ENCODE measurements at regions not wholly inside any gene's neighbourhood (a gene's known extent, or its start where the extent isn't known, plus 50 kb on each side); places are given as distances from the start of the nearest gene placed in this dataset.

DNA sequence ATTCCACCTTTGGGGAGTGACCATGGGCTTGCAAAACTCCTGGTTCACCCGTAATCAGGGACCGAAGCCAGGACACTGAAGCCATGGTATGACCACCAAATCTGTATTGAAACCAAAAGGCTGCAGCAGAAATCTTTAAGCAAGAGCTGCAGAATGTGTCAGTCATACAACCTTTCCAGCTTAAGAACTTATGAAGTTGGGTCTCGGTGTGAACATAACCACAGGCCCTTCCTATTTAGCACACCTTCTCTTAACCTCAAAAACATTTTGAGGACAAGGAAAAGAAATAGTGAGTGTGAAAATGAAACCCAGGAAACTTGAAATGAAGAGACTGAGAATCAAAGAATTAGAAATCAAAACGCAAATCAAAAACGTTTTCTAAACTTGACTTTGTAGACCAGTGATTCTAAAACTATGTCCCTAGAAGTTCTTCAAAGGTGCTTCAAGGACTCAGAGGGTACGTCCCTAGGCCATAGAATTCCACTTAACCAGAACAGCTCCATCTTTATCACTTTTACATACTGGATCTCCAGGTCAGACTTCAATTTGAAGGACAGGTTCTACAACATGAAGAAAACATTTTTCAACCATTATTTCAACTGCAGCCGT, 231.6 kb upstream of the GRIP1 start:
- DNase-seq (ENCODE audit: low read depth in 2 of 2) = no peak

DNA sequence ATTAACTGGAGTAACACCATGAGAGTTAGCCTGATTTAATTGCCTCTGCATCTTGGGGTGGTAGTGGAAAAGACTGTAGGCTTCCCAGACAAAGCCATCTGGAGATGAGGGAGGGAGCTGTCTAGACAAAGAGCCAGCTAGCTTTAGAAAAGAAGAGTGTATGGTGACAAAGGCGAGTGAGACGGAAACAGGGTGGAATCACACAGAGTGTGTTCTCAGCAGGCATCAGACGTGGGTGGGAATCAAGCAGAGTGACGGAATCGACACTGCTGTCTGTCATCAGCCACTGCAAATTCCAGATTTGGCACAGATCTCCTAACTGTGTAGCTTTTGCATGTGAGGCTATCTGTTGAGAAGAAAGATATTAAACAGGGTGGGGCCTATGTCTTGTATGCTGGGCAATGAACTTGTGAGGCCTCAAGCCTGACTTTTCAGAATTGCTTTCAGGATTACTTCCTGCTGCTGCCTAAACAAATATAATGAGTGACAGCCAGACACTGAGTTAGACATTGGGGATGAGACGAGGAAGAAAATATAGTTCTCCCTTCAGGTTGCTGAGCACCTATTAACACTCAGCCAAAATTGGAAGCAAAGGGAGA, 236.5 kb upstream of the GRIP1 start:
- DNase-seq (ENCODE audit: low read depth in 2 of 2) = no peak

DNA sequence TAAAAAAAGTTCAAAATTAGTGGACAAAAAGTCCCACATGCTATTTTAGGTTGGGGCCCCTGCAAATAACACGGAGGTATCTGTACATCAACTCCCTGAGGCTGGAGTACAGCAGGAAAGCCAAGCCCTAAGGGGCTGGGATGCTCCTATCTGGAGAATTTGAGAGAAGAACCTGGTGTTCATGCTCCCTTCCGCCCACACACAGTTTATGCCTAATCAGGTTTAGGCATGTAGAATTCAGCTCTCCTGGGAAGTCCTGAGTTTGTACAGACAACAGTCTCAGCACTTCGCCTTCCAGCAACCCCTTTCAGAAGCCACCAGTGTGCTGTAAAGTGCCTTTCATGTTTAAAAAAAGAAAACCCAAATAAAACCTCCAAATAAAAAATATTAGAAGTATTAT, 237.3 kb upstream of the GRIP1 start:
- no peak for DNase-seq (ENCODE audit: low read depth in 2 of 2)

DNA sequence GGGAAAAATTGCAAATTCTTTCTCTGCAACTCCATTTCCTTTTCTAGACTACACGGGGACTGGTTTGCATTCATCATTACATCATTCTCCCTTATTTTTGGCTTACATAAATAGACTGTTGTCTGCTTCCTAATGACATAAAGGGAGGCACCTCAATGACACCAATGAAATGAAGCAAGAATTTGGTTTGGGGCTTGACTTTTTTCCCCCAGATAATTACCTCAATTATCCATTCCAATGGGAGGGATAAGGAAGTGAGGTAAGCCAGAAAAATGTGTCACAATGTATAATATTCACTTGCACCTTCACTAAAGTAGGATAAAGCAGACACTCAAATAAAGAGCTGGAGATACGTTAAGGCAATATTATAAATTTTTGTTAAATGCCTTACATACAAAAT, 240.6 kb upstream of the GRIP1 start:
- no peak for DNase-seq (ENCODE audit: low read depth in 2 of 2)

DNA sequence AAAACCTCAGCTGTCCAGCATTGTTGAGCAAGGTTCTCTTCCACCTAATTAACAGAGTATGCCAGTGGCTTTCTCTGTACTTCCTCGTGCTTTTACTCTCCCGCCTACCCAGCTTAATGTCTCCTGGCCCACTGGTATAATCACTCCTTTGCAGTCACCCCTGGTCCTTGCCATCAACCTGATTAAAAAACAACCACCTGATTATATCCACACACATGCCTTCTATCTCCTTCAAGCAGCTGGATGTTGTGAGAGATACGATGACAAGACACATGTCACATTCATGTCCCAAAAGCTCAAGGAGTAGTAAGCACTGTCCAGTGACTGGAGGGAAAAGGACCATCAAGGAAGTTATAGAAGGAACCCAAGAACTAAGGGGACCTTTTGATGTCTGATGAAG, 241.3 kb upstream of the GRIP1 start:
- DNase-seq (ENCODE audit: low read depth in 2 of 2) = no peak

DNA sequence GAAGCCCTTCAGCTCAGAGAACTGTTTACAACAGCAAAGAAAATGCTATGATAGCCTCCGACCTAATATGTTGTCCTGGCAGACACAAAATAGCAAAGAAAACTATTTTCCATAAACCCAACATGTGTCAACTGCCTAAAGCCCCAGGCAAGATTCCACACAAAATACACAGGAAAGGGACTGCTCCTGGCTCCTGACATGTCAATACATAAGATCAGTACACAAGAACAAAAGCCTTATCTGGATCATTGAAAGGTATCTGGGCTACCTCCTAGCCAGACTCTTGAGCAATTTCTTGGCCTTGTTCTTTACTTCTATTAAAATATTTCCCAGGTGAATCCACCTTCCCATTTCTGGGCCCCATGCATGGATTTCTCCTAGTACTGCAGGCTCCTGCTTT, 242.3 kb upstream of the GRIP1 start:
- DNase-seq (ENCODE audit: low read depth in 2 of 2) = no peak

DNA sequence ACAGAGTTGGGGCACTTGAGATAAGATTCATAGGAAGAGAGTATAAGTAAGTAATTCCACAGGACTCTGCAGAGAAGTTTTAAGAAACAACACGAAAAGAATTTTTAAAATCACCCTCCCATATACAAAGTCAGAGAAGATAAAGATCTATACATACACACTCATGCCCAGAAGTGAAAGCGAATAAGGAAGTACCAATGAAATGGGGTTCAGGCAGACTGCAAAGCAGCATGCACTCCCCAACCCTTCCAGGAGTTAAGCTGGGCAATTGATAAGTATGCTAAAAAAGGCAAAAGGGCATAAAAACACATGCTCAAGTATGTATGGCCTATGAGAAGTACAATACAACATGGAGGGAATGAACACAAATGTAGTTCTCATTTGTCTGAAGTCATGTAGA, 246.2 kb upstream of the GRIP1 start:
- no peak for DNase-seq (ENCODE audit: low read depth in 2 of 2)

DNA sequence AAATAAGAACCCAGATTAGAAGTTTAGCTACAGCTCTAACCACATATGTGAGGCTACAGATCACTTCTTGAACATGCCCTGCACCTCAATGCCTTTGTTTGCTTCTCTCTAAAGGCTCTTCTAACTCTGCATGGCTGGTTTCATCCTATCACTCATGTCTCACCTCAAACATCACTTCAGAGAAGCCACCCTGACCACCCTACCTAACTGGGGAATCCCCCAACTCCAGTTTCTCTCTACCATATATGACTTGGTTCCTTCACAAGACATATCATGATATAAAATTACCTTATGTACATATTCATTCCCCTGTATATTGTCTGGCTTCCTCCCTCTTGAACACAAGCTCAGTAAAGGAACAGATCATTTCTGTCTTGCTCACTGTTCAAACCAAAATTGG, 250.2 kb upstream of the GRIP1 start:
- no peak for DNase-seq (ENCODE audit: low read depth in 2 of 2)

DNA sequence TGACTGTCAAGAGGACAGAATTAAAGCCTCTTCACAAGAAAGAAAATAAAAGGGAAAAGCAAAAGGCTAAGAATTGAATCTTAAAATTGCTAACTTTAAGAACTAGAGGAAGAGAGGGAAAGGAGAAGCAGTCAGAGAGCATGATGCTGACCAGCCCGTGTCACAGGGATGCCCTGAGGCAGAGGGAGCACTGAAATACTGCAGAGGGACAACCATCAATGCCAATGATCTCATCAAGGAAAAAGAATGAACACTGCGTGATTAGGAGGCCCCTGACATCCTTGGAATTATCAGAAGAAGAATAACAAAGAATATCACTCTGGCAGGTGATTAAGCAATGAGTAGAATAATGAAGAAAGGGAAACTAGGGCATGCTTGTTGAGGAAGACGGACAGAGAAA, 252.2 kb upstream of the GRIP1 start:
- DNase-seq (ENCODE audit: low read depth in 2 of 2) = no peak

DNA sequence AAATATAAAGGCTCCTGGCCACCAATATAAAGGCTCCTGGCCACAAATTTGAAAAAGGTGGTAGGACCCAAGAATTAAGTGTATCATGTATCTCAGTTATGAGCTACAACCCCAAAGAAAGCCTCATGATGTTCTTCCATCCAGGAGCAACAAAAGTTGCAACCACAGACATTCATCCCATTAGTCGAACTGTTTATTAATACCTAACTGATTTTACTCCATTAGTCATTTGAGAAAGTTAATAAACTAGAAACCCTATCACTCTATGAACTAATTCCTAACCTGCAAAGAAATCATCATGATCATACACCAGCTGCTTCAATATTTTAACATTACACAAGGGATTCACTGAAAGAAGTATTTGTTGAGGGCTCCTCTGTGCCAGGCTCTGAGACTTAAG, 253.2 kb upstream of the GRIP1 start:
- DNase-seq (ENCODE audit: low read depth in 2 of 2) = no peak

DNA sequence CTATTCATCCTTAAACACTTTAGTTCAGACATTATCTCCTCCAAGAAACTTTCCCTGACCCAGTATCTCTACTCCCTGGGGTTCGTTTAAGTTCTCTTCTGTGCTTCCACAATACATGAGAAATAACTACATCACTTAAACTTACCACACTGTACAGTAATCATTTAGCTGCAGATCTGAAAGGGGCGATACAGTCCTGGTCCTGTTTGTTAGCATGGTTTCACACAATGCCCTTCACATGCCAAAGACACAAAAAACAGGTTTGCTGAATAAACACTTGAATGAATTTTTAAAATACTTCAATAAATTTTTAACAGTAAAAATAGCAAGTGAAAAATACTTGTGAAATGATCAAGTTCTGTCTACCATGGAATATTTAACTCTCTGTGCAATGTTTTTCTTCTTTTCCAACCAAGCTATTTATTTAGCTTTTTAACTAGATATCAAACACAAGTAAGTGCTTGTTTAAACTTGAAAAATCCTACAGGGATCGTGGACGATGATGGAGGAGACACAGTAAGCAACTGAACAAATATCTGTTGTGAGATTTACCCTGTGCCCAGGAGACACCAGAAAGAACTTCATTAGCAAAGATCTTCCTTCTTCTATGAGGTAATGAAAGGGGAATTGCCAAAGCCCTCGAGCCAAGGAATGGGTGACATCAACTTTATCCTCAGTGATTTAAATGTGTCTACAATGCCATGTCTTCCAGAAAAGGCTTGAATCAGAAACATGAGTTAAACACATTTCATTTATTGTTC, 255.6 kb upstream of the GRIP1 start:
- no peak for DNase-seq (ENCODE audit: low read depth in 2 of 2)

DNA sequence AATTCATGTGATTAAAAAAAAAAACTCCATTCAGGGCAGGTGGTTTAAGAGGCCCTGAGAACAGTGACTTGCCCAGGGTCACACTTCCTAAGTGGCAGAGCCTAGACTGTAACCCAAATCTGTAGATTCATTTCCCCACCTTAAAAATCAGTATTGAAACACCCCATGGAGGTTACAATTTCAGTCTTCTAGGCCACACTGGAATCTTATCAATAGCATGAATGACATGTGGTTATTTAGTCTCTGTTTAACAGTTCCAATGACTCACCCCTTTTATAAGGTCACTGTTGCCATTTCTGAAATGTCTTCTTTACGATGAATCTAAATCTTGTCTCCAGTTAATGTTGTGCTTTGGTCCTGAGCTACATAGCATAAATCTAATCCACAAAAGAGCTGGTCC, 262.3 kb upstream of the GRIP1 start:
- DNase-seq (ENCODE audit: low read depth in 2 of 2) = no peak

DNA sequence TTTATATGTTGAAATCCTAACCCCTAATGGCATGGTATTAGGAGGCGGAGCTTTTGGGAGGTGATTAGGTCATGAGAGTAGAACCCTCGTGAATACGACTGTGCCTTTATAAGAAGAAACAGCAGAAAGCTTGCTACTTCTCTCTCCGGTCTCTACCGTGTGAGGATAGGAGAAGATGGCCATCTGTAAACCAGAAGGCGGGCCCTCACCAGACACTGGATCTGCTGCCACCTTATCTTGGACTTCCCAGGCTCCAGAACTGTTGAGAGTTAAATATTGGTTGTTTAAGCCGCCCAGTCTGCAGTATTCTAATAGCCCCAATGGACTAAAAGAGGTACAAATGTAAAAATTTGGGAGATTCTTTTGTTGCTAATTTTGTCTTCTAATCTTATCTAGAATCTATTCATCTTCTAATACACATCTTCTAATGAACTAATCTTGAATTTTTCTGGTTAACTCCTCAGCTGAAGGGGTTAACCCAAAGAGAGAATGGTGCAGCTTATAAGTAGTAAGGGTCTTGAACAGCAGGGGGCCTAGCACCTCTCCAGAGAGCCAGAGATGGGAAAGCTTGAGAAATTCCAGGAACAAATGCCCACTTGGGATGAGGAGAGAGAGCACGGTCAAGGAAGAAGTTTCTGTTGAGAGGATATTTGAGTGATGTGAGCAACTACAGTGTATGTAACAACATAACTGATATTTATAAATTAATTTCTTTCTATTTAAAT, 264.0 kb upstream of the GRIP1 start:
- DNase-seq (ENCODE audit: low read depth in 2 of 2) = no peak

DNA sequence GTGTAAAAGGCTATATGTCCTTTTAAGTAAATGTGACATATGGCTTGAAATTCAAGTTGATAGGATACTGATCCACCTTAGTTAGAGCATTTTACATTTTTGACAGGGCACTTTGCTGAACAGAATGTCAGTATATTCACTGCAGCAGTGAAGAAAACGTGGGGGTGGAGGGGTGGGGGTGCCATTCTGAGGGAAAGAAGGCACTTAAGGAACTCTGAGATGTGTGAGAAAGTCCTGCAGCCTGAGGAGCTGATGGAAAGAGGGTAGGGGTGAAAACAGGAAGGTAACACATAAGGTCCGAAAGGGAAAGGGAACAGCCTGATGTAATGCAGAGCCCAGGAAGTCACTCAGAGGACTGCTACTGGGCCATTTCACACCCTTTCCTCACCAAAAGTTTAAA, 265.5 kb upstream of the GRIP1 start:
- no peak for DNase-seq (ENCODE audit: low read depth in 2 of 2)

DNA sequence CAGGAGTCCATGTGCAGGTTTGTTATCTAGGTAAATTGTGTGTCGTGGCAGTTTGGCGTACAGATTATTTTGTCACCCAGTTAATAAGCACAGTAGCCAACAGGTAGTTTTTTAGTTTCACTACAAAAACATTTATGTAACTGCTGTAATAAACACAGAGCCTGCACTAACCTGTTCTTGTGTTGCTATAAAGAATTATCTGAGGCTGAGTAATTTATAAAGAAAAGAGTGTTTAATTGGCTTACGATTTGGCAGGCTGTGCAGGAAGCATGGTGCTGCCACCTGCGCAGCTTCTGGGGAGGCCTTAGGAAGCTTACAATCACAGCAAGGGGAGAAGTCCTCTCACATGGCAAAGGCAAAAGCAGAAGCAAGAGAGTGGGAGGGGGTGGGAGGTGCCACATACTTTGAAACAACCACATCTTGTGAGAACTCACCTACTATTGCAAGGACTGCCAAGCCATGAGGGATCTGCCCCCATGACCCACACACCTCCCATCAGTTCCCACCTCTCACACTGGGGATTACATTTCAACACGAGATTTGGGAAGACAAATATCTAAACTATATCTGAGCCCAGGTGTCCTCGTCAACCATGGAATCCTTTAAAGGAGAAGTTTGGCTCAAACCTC, 266.4 kb upstream of the GRIP1 start:
- no peak for DNase-seq (ENCODE audit: low read depth in 2 of 2)

DNA sequence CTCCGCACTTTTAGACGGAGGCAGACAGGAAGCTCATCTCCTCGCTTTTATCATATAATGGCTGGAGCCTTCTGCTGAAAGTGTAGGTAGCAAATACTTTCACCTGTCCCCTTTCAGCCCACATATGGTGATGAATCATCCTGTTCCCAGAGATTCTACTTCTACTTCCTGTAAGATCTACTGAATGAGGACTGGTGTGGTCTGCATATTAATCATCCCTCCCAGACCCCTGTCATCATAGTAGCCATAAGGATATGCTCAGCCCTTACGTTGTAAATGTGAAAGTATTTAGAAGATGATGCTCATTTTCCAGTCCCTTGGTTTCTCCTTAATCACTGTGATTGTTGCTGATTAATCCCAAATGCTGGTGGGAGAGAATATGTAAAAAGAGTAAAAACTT, 268.2 kb upstream of the GRIP1 start:
- no peak for DNase-seq (ENCODE audit: low read depth in 2 of 2)

DNA sequence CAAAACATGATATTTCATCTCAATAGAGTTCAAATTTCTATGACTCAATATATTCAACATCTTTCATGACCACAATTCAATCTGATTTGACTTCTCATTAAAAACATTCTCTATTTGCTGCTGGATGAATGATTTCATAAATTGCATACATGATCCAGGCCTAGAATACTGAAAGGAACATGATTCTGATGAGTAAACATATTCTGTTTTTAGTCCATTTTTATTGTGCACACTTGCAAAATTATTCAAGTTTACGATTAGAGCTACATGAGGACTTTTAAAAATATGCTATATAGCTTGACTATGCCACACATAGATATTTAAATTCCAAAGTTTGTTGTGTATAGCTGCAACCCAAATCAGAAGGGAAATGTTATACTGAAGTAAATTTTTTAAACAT, 273.8 kb upstream of the GRIP1 start:
- no peak for DNase-seq (ENCODE audit: low read depth in 2 of 2)

DNA sequence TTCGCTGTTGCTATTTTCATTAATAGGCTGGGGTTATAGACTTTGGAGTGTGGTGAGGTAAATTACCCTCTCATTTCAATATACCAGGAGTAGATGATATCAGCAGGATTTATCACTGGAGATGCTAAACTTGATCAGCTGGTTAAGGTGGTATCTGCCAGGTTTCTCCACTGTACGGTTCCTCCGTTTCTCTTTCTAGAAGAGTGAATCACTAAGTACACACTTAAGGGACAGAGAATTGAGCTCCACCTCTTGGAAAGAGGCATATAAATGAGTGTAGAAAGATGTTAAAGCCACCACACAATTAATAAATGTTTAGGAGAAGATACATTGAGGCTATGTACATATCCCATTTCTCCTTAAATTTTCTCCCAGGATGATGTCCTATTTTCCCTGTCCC, 277.4 kb upstream of the GRIP1 start:
- no peak for DNase-seq (ENCODE audit: low read depth in 2 of 2)

DNA sequence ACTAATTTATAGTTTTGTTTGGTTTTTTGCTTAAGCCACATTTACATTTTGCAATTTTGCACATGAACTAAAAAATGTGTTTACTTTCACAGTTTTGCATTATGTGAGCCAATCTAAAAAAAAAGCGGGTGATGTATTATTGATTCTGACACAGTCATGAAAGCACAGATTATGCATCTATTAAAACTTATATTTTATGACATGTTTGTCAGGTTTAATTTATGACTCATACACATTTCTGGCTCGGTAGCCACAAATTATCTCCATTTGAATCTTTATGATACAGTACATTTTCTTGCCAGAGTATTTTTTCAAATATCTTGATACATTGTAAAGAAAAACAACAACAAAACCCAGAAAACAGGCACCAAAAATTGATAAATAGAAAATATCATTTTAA, 280.4 kb upstream of the GRIP1 start:
- DNase-seq (ENCODE audit: low read depth in 2 of 2) = no peak

DNA sequence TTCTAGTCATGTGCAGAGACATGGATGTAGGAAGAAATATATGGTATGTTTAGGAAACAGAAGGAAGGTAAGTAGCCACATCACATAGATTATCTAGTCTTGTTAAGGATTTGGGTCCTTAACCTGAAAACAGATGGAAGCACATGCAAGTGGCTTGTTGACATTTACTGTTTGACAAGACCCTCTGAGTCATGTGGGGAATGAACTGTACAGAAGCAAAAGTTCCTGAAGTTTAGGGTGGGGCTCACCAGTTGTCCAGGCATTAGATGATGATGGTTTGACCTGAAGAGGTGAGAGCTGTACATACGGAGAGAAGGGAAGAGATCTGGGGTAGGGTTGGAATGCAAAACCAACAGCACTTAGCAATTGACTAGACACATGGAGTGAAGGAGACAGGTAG, 281.1 kb upstream of the GRIP1 start:
- no peak for DNase-seq (ENCODE audit: low read depth in 2 of 2)

DNA sequence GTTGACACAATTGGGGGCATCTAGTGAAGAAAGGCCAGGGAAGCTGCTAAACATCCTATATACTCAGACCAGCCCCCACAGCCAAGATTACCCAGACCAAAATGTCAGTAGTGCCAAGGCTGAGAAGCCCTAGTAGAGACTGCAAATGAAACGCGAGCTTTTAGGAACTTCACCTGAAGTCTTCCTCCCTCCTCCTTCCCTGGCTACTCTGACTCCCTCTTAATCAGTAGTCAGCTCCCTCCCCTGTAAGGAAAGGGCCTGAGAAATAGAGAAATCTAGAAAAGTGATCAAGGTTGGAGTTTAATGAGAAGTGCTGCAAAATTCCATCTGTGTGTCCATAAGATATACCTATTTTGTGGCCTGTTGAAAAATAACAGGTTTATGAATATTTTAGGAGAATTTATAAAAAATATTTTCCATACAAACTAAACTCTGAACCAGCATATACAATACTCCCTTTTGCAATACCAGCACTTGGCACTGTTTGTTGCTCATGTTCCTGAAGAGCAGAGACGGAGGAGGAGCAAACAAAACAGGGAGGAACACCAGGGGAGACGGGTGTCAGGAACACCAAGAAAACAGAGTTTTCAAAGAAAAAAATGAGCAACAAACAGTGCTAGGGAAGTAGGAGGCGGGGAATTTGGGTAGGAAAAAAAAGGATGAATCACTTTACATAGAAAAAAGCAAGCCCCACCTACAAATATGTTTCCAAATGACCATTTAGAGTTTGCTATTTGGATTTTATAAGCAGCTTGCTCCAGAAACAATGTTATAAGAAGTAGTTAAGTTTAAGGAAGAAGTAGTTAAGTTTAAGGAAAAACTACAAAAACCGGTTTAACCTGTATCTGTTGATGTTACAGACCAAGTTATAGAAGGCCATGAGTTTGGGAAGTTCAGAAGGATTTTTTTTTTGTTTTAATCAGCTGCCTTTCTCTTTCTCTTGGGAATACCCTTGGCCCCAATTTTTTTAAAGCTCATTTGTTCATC, 282.1 kb upstream of the GRIP1 start:
- DNase-seq (ENCODE audit: low read depth in 2 of 2) = no peak
